HUES64 (cell line): ENCODE measurements at regions not wholly inside any gene's neighbourhood (a gene's known extent, or its start where the extent isn't known, plus 50 kb on each side); places are given as distances from the start of the nearest gene placed in this dataset.

ENCODE experiments used
- H3K27ac ChIP-seq: 2 replicates; pipeline ENCODE4 v1.7.0; 2013; ENCODE audit warnings: low read depth, low read length, inconsistent platforms
- H3K27me3 ChIP-seq: 2 replicates; pipeline ENCODE4 v1.6.1; 2013; ENCODE audit warnings: mild to moderate bottlenecking, low read length; ENCODE audit not compliant: insufficient read depth
- H3K36me3 ChIP-seq: 2 replicates; pipeline ENCODE4 v1.6.1; 2013; ENCODE audit warnings: mild to moderate bottlenecking, low read length; ENCODE audit not compliant: insufficient read depth
- H3K4me1 ChIP-seq: 2 replicates; pipeline ENCODE4 v1.6.1; 2013; ENCODE audit warnings: mild to moderate bottlenecking, low read length, moderate library complexity; ENCODE audit not compliant: insufficient read depth
- H3K4me3 ChIP-seq: 2 replicates; pipeline ENCODE4 v1.5.1; 2013; ENCODE audit warnings: mild to moderate bottlenecking, low read length, moderate library complexity
- H3K9ac ChIP-seq: 2 replicates; pipeline ENCODE4 v1.6.1; 2013; ENCODE audit warnings: mild to moderate bottlenecking, low read depth, low read length
- H3K9me3 ChIP-seq: 2 replicates; pipeline ENCODE4 v1.6.1; 2013; ENCODE audit warnings: low read depth, low read length; ENCODE audit not compliant: insufficient read depth
- WGBS: fragments of 150-250, 120-280 bp; methylation state at CpG from one replicate; pipeline ENCODE4 v1.1.7; 2013; ENCODE audit warnings: missing lambda C conversion rate; 5-methylcytosine and 5-hydroxymethylcytosine counted together

DNA sequence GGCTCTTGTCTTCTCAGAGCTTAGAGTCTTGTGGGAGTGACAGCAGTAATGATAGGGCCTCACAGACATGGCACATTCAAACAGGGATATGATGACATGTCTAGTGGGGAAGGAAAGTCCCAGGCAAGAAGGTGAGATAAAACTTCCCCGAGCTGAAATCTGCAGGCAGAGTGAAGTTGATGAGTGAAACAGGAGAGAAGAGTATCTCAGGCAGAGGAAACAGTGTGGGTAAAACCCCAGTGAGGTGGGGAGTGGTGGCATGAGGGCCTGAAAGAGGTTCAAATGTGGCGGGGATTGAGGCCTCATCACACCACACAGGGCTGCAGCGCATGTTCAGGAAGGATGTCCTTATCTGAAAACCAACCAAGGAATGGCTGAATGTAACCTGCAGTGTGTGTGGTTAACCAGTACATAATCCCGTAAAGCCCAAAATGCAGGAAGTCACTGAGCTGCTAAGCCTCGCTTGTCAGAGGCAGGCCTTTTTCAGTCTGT, 153.8 kb upstream of the E2F8 start:
- H3K27me3 ChIP-seq: no peaks in the 10 kb centered on the region
- H3K9me3 ChIP-seq: no peaks in the 10 kb centered on the region
- H3K27ac ChIP-seq: no peak overlapping the region
- H3K4me3 ChIP-seq: no peak overlapping the region
- WGBS: 94% methylated on average over 5 of the region's 5 CpGs
- H3K9ac ChIP-seq: no peak overlapping the region
- H3K36me3 ChIP-seq: no peaks in the 10 kb centered on the region
- peaks cover 6% of the 10 kb centered on the region; the same call in 1 of the 2 replicates for H3K4me1 ChIP-seq

DNA sequence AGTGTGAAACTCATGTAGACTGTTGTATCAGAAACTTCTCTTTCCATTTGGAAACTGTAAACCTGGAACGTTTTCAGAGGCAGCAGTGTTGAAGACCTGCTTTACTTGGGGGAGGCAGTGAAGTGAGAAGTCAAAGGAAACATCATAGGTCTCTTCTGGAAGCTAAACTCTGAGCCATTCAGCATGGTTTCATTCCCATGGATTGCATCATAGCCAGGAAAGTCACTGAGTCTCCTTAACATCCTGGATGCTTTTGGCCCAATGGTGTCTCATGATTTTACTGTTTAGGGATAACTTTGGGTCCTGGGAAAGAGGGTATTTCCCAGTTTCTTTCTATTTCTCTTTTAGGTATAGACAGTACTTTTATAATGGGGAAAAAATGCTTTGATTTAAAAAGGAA, 153.2 kb upstream of the E2F8 start:
- Histone ChIP-seq H3K36me3 (no peaks in the 10 kb centered on the region), H3K4me1 (peaks cover 6% of the 10 kb centered on the region; the same call in 1 of the 2 replicates), H3K9me3 (no peaks in the 10 kb centered on the region), H3K27me3 (no peaks in the 10 kb centered on the region), H3K9ac (no peak overlapping the region), H3K27ac (no peak overlapping the region), H3K4me3 (no peak overlapping the region)
- 77% methylated on average over 1 of the region's 1 CpG for WGBS

DNA sequence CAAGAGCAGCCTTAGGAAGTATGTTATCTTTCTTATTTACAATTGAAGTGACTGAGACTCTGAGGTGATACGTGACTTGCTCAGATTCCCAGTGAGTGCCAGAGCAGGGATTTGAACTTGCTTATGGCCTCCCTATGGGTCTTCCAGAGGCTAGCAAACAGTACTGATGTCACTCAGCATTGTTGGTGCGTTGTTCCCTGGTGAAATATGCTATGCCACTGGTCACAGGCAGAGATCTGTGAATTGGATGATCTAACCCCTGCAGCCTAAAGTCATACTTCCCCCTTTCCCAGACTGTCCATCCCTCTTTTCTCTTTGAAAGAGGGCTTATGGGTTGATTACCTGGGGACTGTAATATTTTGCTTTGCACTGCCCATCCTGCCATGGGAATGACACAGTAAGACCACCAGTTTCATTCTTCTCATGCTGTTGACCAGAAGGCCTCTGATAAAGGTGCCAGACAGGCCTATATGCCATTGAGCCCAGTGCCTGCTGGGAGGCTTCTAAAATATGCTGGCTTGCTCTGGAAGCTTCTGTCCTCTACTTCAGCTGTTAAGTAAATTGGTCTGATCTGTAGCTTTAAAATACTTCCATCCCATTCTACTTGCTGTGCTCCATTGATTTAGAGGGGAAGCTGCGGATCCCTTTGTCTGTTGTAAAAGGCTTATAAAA, 152.2 kb upstream of the E2F8 start:
- Histone ChIP-seq H3K27ac (no peak overlapping the region), H3K4me3 (no peak overlapping the region), H3K27me3 (no peaks in the 10 kb centered on the region), H3K9ac (no peak overlapping the region), H3K36me3 (no peaks in the 10 kb centered on the region), H3K4me1 (peaks cover 6% of the 10 kb centered on the region; the same call in 1 of the 2 replicates), H3K9me3 (no peaks in the 10 kb centered on the region)
- WGBS: 84% methylated on average over 2 of the region's 3 CpGs

DNA sequence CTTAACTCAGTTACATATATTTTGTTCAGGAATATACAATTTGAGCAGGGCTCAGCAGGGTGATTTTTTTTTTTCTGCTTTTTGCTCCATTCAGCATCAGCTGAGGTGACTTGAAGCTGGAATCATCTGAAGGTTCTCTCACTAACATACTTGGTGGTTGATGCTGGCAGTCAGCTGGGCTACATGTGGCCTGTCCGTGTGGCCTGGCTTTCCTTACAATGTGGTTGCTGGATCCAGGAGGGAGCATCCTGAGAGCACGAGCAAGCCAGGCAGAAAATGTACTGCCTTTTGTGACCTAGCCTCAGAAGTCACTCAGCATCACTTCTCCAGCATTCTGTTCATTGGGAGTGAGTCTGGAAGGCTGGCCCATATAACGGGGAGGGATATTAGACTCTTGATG, 151.6 kb upstream of the E2F8 start:
- no peaks in the 10 kb centered on the region for H3K36me3 ChIP-seq
- WGBS: 83% methylated on average over 3 of the region's 3 CpGs
- no peaks in the 10 kb centered on the region for H3K9me3 ChIP-seq
- no peak overlapping the region for H3K9ac ChIP-seq
- no peak overlapping the region for H3K4me3 ChIP-seq
- peaks cover 6% of the 10 kb centered on the region; the same call in 1 of the 2 replicates for H3K4me1 ChIP-seq
- no peaks in the 10 kb centered on the region for H3K27me3 ChIP-seq
- no peak overlapping the region for H3K27ac ChIP-seq

DNA sequence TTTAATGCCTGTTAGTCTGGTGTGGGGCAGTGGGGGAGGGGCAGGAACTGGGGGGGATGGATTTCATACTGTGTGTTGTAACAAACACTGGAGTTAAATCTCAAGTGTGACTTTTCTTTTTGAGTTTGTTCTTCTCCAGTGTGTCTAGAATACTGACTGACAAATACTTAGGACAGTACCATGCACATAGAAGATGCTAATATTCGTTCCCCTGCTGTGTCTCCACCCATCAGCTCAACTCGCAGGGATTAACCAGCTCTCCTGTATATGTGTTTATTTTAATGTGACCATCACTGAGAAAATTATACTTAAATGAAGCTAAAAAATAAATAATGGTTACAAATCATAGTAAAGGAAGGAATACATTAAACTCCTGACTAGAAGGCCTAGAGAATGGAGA, 150.9 kb upstream of the E2F8 start:
- Histone ChIP-seq H3K4me3 (no peak overlapping the region), H3K27me3 (no peaks in the 10 kb centered on the region), H3K4me1 (peaks cover 6% of the 10 kb centered on the region; the same call in 1 of the 2 replicates), H3K27ac (no peak overlapping the region), H3K9ac (no peak overlapping the region), H3K36me3 (no peaks in the 10 kb centered on the region), H3K9me3 (no peaks in the 10 kb centered on the region)
- WGBS: 33% methylated on average over 1 of the region's 2 CpGs

DNA sequence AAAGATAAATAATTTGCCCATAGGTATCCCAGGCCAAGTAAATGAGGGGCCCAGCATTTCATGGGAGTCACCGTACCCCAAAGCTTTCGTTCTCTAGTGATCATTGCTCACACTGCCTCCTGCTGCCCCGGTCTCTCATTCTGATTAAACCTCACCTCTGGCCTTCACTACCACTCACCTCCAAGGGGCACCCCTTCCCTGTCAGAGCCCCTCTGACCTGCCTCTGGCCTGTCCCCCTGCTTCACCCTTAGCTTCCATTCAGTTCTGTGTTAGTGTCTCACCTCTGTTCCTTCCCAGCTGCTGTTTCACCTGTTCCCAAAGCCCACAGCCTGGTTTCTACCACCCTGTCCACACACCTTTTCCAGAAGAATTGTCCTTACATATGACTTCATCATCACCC, 150.3 kb upstream of the E2F8 start:
- WGBS: 79% methylated on average over 3 of the region's 3 CpGs
- Histone ChIP-seq H3K4me3 (no peak overlapping the region), H3K27ac (no peak overlapping the region), H3K36me3 (no peaks in the 10 kb centered on the region), H3K9me3 (no peaks in the 10 kb centered on the region), H3K27me3 (no peaks in the 10 kb centered on the region), H3K9ac (no peak overlapping the region), H3K4me1 (peaks cover 6% of the 10 kb centered on the region; the same call in 1 of the 2 replicates)

DNA sequence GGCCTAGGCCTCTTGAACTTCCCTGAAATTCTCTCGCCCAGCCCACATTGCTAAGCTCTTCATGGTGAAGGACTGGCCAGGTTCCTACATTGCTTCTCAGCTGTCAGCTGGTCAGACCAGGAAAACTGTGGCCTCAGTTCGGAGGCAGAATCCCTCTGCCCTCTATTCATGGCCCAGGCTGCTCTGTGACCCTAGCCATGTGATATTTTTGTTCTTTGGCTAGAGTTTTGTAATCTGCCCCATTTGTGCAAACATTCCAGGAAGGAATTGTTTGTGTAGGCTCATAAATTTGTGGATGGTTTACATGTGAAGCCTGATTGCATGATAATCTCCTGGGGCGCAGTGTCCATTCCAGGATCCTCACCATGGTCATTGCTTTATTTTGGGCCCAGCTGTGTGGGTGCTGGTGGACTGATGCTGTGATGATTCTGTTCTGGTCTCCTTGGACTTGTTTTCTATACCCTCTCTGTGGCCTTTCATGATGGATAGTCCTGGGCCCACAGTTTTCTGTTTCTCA, 149.1 kb upstream of the E2F8 start:
- no peaks in the 10 kb centered on the region for H3K36me3 ChIP-seq
- no peaks in the 10 kb centered on the region for H3K9me3 ChIP-seq
- no peaks in the 10 kb centered on the region for H3K27me3 ChIP-seq
- no peak overlapping the region for H3K4me3 ChIP-seq
- H3K4me1 ChIP-seq: peaks cover 1% of the 10 kb centered on the region; the same call in 1 of the 2 replicates
- no peak overlapping the region for H3K9ac ChIP-seq
- WGBS: 91% methylated on average over 3 of the region's 3 CpGs
- H3K27ac ChIP-seq: no peak overlapping the region

DNA sequence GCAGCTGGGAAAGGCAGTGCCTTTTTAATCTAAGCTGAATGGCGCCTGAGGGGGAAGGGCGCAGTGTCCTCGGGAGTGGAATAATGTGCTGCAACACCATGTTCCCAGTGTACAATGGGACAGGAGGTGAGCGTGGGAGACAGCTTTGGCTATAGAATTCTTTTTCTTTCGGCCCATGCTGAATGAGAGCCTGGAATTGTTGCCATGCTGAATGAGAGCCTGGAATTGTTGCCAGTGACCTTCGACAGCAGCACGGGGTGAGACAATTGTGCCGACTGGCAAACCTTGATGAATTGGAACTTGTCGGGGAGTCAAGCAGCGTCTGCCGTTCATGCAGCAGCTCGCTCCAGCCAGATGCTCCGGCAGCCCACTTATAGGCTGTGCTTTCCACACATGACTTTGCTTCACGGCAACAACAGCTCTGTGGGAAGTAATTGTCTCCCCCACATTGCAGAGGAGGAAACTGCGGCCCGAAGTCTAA, 141.4 kb upstream of the E2F8 start:
- H3K9ac ChIP-seq: no peak overlapping the region
- H3K4me3 ChIP-seq: no peak overlapping the region
- no peaks in the 10 kb centered on the region for H3K27me3 ChIP-seq
- WGBS: 90% methylated on average over 14 of the region's 16 CpGs
- H3K9me3 ChIP-seq: no peaks in the 10 kb centered on the region
- no peak overlapping the region for H3K27ac ChIP-seq
- no peaks in the 10 kb centered on the region for H3K4me1 ChIP-seq
- no peaks in the 10 kb centered on the region for H3K36me3 ChIP-seq

DNA sequence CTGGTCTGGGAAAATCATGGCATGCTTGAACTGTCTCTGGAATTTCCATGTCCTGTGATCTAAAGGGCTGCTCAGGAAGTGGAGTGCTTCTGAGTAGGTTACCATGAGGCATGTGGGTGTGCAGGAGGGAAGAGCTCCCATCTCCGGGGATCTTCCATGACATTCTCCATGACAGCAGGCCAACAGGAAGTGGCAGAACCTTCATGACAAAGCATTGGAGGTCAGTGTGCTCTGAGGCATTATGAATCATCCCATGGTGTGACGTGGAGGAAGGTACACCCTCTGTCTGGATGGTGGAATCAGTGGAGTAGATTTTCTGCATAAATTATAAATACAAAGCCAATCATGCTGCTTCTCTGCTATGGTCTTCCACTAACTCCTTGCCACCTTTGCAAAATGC, 139.6 kb upstream of the E2F8 start:
- Histone ChIP-seq H3K27ac (no peak overlapping the region), H3K4me1 (no peaks in the 10 kb centered on the region), H3K9me3 (no peaks in the 10 kb centered on the region), H3K36me3 (no peaks in the 10 kb centered on the region), H3K9ac (no peak overlapping the region), H3K27me3 (no peaks in the 10 kb centered on the region), H3K4me3 (no peak overlapping the region)
- 92% methylated on average over 2 of the region's 2 CpGs for WGBS

DNA sequence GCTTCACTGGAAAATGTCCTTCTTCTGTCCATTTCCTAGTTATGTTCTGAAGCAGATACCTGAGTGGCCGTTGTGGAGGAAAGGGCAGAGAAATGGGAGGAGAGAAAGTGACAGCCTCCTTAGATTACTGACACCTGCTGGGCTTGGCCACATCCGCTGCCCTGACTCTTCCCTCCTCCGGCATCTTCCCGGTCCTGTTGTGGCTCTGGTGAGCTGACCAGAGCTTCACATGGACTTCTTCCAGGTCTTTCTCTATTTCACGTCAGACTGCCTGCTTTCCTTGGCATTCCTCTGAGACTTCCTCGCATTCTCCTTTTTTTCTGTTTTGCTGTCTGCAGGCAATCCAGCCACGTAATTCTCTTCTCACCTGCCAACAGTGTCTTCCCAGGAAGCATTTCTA, 138.7 kb upstream of the E2F8 start:
- 83% methylated on average over 7 of the region's 7 CpGs for WGBS
- H3K4me3 ChIP-seq: no peak overlapping the region
- H3K36me3 ChIP-seq: no peaks in the 10 kb centered on the region

DNA sequence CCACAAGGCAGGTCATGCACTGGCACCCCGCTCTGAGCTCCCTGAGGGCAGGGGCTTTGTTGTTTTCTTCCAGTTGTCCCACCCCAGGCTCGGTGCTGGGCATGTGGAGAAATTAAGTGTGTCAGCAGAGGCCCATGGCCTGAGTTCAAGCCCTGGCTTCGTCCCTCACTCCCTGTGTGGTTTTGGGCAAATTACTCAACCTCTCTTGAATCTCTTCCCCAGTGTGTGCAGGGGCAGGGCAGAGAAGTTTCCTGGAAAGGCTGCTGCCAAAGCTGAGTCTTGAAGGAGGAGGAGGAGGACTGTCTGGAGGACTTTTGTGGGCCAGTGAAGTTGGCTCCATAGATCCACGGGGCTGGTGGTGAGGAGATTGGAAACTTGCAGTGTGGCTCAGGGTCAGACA, 138.1 kb upstream of the E2F8 start:
- no peak overlapping the region for H3K27ac ChIP-seq
- no peak overlapping the region for H3K4me3 ChIP-seq
- no peaks in the 10 kb centered on the region for H3K9me3 ChIP-seq
- no peak overlapping the region for H3K9ac ChIP-seq
- H3K4me1 ChIP-seq: no peaks in the 10 kb centered on the region
- no peaks in the 10 kb centered on the region for H3K36me3 ChIP-seq
- H3K27me3 ChIP-seq: no peaks in the 10 kb centered on the region
- WGBS: 92% methylated on average over 4 of the region's 4 CpGs

More for the DNA sequence above, 138.7 kb upstream of the E2F8 start:
- H3K9ac ChIP-seq: no peak overlapping the region
- H3K4me1 ChIP-seq: no peaks in the 10 kb centered on the region
- H3K9me3 ChIP-seq: no peaks in the 10 kb centered on the region
- H3K27me3 ChIP-seq: no peaks in the 10 kb centered on the region
- H3K27ac ChIP-seq: no peak overlapping the region
